PC-9 (cell line): ENCODE measurements at regions not wholly inside any gene's neighbourhood (a gene's known extent, or its start where the extent isn't known, plus 50 kb on each side); places are given as distances from the start of the nearest gene placed in this dataset.

Experiments used
- EZH2 ChIP-seq: fragments of 200-600 bp; sonication (generic); IDR thresholded peaks from 2 replicates; pipeline ENCODE4 v1.8.0; 2017; ENCODE audit warnings: antibody characterized with exemption, low read depth
- TF ChIP-seq, protein P1 (sequence below): fragments of 200-600 bp; sonication (generic); conservative IDR thresholded peaks from 2 replicates; pipeline ENCODE4 v1.6.1; 2017; ENCODE audit warnings: mixed run types, antibody characterized with exemption, mild to moderate bottlenecking, moderate library complexity

- TF ChIP-seq, protein P1, sequence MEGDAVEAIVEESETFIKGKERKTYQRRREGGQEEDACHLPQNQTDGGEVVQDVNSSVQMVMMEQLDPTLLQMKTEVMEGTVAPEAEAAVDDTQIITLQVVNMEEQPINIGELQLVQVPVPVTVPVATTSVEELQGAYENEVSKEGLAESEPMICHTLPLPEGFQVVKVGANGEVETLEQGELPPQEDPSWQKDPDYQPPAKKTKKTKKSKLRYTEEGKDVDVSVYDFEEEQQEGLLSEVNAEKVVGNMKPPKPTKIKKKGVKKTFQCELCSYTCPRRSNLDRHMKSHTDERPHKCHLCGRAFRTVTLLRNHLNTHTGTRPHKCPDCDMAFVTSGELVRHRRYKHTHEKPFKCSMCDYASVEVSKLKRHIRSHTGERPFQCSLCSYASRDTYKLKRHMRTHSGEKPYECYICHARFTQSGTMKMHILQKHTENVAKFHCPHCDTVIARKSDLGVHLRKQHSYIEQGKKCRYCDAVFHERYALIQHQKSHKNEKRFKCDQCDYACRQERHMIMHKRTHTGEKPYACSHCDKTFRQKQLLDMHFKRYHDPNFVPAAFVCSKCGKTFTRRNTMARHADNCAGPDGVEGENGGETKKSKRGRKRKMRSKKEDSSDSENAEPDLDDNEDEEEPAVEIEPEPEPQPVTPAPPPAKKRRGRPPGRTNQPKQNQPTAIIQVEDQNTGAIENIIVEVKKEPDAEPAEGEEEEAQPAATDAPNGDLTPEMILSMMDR = no peak
- no peak for TF ChIP-seq EZH2
Observed at GRCh38 chr18:11283479-11284161, 134.3 kb upstream of the PIEZO2 start.
